MV-4-11 (cell line): ENCODE measurements at regions not wholly inside any gene's neighbourhood (a gene's known extent, or its start where the extent isn't known, plus 50 kb on each side); places are given as distances from the start of the nearest gene placed in this dataset.
"Not testable (repeated sequence)": the region's sequence is repeated elsewhere in the genome, so short reads cannot be mapped to it uniquely, and the experiment has no call there.

Experiments
- DNase-seq: peaks from one replicate; lab custom pipeline; 2025; lab: John Stamatoyannopoulos, UW

DNA sequence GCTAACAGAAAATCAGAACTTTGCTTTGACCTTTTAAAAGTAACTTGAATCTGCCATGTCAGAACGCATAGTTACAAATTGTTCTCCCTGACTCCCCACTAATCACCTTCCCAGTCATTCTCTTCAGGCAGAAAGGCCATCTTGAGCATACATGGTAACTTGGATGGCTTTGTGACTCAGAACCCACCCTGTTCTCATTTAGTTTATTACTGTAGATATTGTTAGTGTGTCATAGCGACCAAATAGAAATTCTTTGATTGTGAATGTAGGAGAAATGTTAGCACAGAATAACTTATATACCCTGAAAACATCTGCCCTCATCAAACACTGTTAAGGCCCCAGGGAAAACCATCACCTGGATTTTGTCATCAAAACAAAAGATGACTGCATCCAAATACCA, 382.0 kb downstream of the MAGEB5 start:
- no peak for DNase-seq

DNA sequence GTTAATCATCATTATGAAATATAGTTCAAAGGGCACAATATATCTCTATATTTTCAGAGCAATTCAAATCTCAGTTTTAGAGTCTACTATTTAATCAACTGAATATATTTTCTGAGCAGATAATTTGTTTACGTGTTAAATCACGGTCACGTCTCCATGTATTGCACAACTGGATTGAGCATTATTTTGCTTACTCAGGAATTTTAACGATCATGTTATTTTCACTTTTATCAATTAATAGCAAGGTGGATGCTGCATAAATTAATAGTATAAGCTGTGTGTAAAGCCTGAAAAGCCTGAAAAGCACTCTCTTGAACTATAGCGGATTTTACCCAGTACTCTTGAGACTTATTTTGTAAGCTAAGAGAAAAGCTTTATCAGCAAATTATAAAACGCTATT, 374.9 kb downstream of the MAGEB5 start:
- no peak for DNase-seq

DNA sequence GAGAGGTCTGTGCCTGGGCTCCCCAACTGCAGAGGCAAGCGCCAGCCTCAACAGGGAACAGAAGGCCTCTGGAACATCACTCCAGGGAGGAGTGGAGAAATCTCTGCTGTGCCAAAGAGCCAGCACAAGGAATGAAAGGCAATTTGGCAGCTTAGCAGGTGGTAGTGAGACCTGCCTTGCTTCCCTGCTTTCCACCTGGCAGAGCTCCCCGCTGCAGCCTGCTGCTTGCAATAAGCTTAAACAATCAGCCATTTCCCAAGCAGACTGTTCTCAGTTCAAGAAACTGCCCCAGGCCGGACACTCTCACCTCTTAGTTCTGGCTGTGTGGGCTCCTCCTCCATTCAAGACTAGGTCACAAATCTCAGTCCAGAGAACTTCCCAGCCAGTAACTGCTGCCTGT, 370.6 kb downstream of the MAGEB5 start:
- no peak for DNase-seq

DNA sequence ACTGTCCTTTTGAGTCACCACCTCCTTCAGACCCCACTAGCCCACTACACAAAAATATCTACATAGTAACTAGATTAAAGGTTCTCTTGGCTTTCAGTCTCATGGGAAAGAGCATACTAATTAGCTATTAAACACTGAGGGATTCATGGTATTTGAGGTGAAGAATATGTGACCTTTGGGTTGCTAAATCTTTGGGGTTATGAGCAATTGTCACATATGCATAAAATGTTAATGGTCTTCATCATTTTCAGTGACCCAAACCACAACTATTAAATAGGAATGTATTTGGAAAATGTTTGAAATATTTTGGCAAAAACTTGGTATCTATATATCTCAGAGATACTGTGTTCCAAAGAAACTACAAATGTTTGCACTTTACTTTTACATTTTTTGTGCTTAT, 365.1 kb downstream of the MAGEB5 start:
- DNase-seq: no peak

DNA sequence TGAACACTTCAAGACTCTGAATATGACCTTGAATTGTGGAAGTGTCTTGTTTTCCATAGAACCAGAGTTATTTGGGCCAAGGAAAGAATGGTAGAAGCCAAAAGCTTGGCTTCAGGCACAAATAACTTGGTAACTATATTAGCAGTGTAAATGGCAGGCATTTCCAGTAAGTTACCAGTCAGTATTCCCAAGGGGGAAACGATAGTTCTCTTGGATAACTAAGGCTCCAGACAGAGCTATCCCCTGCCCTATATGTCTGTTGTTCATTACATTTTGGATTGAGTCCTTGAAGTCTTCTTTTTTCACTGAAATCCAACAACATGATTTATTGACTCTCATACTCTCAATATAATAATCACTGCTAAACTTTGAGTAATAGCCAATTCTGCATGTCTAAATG, 364.1 kb downstream of the MAGEB5 start:
- DNase-seq: no peak

DNA sequence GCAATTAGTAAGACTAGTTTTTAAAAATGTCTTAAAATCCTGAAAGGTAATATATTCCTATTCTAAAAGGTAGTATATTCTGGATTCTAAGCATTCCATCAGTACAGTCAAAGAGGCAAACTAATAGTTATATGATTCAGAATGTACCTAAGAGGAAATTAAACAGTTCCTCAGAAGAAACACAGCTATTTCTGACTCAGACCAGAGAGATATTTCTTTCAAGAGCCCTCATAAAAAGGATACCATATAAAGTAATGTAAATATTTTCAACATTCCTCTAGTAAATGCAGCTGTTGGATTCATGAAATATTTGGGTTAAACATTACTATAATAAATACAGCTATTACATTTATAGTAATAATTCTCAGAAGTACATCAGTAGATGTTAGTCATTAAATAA, 358.3 kb downstream of the MAGEB5 start:
- no peak for DNase-seq

DNA sequence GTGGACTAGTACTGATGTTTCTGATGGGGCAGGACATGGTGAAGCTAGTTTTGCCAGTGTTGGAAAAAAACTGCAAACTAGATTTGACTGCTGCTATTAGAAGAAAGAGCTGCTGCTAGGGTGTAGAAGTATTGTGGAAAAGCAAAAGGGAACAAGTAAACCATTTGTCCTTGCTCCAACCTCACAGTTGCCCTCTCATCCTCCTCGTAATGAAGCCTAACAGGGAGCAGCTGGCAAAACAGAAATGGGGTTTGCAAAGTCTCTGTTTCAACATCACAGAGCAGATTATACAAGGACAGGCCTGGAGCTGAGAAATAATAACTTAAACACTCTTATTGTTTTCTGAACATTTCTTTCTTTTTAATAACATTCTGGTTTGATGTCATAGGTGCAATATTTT, 346.2 kb downstream of the MAGEB5 start:
- no peak for DNase-seq

DNA sequence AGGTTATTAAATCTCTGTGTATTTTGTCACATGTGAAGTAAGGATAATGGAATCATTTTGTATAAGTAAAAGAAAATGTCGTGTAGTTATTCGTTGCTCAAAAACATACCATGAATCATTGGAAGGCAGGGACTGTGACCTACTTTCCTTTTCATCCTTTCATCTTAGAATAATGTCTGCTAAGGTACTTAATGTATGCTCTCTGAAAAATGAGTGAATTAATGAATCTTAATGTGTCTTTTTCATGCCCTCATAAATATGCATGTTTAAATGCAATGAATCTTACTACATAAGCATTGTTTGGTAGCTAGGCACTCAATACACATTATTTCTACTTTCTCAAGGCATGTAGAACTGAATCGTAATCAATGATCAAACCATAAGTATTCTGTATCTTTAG, 343.9 kb downstream of the MAGEB5 start:
- no peak for DNase-seq

DNA sequence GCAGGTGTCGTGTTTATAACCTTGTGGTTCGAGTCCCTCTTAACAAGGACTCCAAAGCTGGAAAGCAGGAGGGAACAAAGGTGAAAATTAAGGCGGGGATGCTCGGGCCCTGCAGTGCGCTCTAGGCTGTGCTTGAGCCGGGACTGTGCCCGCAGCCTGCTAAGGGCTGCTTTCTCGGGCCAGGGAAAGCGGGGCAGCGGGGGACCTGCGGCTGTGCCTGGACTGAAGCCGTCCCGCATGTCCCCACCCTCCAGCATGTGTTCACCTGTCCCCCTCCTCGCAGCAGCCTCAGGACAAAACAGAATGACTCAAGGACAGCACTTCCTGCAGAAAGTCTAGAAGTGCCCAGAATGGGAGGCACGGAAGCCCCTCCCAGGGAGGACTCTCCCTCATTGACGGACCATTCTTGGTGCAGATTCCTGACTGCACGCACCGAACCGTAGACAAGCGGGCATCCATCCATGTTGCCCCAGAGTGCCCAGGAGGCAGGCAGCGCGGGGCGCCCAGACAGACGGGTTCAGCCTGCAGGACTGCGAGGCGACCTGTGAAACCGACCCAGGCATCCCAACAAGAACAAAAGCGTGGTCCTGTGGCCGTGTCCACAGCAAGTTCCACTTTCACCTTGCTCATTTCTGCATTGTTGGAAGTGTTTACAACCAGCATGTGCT, 342.9 kb downstream of the MAGEB5 start:
- no peak for DNase-seq

DNA sequence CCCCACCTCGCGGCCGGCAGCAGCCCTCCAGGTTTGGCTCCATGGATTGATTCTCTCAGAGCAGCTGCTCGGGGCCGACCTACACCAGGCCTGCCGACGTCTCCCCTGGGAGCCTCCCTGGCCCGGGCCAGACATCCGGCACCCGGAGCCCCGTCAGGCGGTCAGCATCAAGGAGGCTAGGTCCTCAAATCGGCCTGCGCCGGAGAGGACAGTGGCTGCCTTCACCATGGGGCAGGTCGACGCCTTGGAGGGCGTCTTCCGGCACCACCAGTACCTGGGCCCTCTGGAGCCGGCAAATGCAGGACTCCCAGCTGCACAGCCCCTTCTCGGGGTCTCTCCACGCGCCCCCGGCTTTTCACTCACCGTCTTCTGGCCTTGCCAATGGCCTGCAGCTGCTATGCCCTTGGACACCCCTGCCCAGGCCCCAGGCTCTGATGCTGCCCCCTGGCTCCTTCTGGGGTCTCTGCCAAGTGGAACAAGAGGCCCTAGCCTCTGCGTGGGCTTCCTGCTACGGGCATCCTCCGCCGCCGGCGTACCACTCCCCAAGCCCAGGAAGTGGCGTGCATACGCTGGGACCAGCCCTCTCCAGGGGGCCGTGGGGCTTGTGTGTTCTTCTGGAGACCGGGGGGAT, 341.8 kb downstream of the MAGEB5 start:
- no peak for DNase-seq

DNA sequence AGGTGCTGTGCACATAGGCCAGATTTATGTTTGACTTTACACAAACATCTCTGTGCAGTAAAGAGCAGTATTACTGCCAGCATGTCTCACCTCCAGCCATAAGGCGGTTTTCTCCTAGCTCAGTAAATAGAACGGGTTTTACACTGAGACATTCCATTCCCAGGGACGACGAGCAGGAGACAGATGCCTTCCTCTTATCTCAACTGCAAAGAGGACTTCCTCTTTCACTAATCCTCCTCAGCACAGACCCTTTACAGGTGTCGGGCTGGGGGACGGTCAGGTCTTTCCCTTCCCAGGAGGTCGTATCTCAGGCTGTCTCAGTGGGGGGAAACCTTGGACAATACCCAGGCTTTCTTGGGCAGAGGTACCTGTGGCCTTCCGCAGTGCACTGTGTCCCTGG, 309.8 kb downstream of the MAGEB5 start:
- DNase-seq: not testable (repeated sequence)

DNA sequence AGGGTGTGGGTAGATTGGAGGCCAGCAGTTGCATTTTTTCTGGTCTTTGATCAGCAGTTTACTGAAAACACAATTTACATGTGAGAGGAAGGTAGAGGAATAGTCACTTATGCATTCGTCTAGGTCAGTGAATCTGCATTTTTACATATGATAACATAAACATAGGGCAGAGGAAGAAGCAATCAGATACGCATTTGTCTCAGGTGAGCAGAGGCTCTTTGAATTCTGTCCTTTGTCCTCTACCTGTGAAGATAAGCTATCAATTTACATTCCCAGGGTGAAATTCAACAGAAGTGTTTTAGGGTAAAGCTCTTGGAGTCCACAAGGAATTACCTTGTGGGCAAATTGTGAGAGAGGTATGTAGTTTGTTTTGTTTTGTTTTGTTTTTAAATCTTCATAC, 306.5 kb downstream of the MAGEB5 start:
- DNase-seq: no peak

DNA sequence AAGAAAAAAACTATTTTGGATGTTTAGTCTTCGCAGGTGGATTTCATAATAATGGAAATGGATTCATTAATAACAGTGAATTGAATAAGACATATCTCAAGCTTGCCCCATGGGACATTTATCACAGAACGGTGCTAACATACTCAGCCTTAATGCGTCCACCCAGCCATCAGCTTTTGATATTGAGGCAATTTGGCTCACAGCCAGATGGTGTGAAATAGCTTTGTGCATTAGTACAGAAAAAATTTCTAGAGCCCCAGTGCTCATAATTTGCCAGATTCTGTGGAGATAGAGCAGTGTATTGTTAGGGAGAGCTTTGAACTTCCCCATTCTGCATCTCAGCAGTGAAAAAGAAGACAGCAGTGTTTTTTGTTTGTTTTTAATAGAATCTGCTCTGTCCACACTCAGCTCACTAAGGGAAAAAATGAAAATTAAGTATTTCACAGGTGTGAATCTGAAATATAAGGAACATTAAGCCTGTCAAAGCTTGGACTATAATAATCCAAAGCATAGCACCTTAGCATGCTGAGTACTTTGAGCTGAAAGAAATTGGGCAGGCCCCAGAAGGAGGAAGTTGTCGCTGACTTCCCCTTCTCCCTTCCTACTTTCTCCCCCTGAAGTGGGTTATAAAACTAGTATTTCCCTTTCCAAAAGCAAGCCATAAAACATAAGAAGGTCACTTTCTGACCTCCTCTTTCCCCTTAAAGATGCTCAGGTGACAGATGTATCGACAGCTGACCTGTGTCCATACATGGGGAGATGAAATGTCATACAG, 295.8 kb downstream of the MAGEB5 start:
- peak; percentile 39 for DNase-seq

DNA sequence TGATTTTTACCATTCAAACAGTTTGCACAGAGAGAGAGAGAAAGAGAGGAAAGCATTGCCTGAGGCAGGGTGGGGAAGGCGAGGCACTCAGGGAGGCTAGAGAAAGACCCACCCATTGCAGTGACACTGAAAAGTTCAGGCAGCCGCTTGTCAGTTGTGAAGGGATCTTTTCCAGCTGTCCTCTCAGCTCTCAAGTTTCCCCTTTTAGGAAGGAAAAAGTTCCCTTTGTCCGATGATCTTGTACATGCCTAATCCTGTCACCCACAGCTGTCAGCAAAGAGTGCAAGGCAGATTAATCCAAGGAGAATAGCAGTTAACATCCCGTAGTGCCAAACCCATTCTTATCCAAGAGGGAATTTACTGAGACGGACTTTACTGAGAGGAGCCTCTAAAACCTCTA, 255.0 kb downstream of the MAGEB5 start:
- no peak for DNase-seq

DNA sequence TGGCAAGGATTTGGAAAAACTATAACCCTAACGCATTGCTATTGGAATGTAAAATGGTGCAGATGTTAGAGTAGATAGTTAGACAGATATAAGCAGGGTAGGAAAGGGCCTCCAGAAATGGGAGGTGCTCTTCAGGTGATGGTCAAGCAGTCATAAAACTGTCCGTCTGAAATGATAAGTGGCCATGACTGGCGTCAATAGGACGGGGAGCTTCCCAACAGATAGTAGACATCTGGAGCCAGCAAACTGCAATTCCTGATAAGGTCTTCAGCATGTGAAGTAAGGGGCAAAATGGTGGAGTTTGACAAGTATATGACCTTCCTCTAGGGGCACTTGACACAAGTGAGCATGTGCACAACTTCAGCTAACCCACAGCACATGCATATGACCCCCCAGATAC, 250.4 kb downstream of the MAGEB5 start:
- DNase-seq: no peak

DNA sequence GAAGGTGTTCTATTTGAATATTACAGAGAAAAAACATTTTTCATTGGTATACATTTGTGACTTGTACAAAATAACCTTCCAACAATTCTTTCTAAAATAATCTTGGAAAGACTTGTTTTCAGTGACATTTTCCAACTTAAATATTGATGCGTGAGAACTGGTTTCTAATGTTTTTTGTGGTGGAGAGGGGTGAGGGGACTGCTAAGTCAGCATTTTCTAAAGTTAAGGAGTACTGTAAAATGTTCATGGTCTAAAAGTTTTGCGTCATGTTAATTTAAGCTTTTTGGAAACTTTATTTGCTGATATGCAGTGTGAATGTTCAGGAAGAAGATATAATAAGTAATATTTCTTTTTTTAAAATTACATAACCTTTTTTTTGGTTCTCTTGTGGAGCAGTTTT, 229.3 kb downstream of the MAGEB5 start:
- no peak for DNase-seq

DNA sequence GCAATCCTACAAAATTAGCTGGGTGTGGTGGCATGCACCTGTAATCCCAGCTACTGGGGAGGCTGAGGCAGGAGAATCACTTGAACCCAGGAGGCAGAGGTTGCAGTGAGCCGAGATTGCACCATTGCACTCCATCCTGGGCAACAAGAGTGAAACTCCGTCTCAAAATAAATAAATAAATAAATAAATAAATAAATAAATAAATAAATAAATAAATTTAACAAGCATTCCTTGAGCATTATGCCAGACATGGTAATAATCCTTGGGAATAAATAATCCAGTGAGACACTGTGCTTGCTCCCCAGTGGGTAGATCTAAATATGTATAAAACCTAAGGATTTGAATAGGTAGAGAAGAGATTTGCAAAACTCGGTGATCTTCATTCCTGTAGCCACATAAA, 228.4 kb downstream of the MAGEB5 start:
- DNase-seq: not testable (repeated sequence)

DNA sequence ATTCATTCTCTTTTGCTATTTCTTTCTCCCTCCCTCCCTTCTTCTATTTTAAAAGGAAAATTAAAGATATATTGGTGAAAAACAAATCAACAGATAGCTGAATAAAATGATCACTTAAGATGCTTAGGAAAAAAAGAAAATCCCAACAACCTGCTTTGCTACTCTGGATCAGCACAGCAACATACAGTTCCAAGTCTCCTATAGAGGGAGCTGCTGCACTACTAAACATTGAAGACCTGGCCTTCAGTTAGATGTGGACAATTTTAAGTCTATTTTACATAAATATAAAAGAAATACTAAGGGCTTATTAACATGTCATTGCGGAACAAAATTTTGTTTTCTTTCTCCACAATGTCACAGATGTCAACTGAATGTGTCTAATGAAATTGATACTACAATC, 226.4 kb downstream of the MAGEB5 start:
- no peak for DNase-seq

DNA sequence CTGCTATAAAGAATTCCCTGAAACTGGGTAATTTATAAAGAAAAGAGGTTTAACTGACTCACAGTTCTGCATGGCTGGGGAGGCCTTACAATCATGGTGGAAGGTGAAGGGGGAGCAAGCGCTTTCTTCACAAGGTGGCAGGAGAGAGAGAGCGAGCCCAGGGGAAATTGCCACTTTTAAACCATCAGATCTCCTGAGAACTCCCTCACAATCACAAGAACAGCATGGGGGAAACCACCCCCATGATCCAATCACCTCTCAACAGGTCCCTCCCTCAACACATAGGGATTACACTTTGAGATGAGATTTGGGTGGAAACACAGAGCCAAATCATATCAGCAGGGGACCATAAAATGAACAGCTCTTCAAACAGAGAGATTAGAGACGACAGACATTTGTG, 198.6 kb downstream of the MAGEB5 start:
- no peak for DNase-seq

DNA sequence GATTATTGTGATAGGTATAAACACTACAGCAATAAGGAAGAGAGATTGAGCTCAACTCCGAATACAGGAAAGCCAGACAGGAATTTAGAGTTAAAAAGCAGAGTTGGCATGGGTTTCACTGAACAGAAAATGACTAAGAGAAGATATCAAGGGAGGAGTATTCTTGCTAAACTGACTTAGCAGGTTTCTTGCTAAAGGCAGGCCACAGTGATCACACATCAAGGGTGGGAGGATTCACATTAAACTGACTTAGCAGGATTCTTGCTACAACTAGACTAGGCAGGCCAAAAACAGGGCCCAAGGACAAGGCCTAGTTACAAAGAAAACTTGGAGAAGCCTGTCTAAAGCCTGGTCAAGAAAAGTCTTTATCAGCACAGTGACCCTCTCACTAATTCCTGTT, 195.1 kb downstream of the MAGEB5 start:
- no peak for DNase-seq

DNA sequence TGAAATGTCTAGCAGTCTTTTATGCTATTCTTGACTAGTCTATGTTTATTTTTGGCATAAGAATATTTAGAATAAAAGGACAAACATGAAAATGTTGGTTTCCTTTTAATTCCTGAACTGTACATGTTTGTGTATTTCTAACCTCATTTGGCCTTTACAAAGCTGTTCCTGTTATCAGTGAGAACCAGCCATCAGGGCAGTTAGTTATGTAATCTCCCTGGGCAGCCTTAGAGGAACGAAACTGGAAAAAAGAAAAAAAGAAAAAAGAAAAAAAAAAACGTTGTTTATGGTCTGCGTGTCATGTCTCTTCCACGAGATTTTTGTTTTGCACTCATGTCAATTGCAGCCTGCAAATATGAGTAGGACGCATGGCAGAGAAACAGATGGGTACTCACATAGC, 193.7 kb downstream of the MAGEB5 start:
- DNase-seq: no peak

DNA sequence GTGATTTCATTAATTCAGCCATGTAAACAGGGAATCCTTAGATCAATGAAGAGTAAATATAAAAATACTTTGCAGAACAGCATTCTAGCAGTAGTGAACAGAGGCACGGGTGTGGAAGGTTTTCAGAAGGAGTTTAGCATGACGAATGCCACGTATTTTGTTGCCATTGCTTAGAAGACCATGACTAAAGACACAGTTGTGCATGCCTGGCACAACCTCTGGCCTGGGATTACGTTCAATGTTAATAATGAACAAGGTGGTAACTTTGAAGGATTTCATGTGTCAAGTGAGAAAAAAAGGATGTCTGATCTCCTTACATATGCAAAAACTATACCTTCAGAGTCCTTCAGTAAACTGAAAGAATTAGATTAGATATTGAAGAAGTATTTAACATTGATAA, 171.9 kb downstream of the MAGEB5 start:
- DNase-seq: no peak

DNA sequence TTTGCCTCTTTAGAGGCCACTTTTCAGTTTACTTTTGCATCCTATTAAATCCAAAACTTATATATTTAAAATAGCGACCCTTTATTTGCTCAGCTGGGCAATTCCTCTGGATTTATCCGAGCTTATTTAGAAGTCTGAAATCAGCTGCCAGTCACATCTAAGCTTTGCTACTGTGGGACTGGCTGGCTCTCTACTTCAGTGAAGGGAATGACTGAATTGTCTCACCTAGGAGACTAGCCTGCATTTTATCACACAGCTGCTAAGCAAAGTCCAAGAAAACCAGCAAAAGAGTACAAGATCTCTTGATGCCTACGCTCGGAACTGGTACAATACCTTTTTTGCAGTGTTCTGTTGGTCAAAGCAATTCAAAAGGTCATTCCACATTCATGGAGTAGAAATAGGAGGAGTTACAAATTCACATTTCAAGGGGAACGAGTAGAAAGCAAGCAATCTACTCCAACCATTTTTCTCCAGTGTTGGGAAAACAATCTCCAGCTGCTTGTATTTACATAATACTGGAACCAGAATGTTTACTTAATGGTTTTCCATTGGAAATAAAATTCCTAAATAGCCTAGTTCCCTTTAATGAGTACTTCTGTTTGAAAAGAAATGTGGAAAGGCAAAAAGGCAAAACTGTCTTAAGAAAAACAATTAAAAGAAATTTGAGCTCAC, 160.2 kb downstream of the MAGEB5 start:
- DNase-seq: no peak
